Renal cortex interstitium (tissue), 11 donors: ENCODE measurements at regions not wholly inside any gene's neighbourhood (a gene's known extent, or its start where the extent isn't known, plus 50 kb on each side); places are given as distances from the start of the nearest gene placed in this dataset.

Source experiments
- DNase-seq, 11 donors: peaks; one replicate each; pipeline ENCODE4 v3.0.0-alpha.2; 2013; ENCODE audit warnings: low read depth in 9 of 11, low spot score in 4 of 11; ENCODE audit errors: extremely low read depth in 1 of 11

DNA sequence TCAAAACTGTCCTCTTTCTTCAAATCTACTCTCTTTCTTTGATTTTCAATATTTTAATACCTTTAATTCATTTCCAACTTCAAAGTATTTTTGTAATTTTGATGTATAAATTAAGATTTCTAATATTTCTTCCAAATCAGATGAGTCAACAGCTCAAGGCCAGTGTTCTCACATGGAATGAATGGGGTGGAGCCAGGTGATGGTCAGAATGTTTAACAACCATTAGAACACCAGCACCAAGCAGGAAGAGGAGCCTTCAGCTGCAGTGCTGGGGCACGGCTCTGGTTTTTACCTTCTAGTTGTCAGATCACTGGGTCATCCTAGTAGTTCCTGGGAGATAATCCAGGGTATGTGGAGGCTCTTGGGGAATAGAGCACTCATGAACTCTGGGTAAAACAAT, 494.5 kb upstream of the PDZRN3 start:
- no peak for DNase-seq

DNA sequence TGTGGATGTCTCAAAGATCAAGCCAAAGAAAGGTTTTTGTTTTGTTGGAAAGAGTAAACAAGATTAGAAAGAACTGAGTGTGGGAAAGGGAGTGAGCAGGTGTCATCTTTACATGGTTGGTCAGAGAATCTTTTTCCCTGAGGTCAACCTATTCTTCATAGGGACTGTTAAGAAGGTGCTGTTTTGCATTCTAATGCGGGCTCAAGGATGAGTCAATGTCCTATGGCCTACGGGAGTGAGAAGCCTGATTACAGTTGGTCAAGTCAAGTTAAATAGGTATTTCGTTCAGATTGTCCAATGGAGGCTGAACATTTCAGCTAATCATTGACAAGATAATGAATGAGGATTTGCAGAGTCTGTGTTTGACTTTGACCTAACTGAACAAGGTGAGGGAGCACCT, 491.2 kb upstream of the PDZRN3 start:
- DNase-seq, result no peak

DNA sequence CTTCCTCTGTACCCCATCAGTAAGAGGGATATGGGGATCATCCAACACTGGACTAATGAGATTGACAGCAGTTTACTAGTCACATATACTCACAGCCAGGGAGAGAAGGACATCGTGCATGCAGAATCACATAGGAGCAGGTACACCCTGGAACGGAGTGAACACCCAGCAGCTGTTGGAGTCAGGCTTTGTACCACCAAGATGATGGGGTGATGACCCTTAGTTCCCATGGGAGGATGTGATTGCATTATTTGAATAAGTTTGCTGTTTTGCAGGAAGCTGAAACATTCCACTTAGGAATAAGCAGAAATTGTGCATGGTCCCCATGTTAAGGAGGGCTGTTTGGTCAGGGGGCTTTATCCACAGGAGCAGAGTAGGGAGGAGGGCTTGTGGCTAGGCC, 482.7 kb upstream of the PDZRN3 start:
- DNase-seq, result no peak

DNA sequence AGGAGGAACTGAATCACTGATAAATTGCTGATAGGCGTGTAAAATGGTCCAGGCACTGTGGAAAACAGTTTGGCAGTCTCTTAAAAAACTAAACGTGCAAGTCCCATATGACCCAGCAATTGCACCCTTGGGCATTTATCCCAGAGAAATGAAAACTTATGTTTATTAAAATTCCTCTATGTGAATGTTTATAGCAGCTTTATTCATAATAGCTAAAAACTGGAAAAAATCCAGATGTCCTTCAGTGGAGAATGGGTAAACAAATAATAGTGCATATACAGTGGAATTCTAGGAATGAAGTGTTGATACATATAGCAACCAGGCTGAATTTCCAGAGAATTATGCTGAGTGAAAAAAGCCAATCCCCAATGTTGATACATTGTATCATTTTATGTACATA, 482.2 kb upstream of the PDZRN3 start:
- DNase-seq, result peak in 1 of 11 donors; percentile 46

DNA sequence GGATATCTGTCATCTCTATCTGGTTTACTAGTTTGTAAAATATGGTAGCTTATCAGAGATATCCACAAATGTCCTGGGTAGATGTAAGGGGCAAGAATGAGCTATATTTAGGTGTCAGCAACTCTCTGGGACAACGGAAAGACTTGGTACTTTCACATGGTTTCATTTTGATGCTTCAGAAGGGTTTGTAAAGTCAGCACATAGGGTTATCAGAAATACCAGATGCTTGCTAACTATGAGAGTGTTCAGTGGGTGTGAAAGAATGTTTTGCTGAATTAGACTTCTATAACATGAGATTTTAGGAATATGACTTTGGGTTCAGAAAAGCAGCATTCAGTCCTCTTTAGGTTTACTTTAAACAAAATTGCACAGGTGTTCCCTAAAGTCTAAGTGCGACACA, 466.5 kb upstream of the PDZRN3 start:
- DNase-seq, result no peak

DNA sequence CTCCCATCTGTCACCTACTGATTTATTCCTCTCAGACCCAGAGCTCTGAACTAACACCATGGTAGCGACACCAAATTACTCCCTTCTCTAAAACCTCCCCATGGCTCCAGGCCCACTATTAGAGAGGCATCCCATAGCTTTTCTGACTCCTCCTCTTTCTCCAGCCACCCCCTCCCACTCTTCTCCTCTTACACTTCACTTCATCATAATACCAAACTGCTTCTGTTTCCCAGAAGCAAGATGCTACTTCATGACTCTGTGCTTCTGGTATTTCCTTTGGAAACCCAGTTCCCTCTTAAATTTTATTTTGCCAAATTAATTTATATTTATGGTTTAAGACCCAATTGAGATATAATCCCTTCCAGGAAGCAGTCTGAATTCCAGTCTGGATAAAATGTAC, 465.1 kb upstream of the PDZRN3 start:
- DNase-seq, result peak in 4 of 11 donors; percentile 28 to 46 (median 36)

DNA sequence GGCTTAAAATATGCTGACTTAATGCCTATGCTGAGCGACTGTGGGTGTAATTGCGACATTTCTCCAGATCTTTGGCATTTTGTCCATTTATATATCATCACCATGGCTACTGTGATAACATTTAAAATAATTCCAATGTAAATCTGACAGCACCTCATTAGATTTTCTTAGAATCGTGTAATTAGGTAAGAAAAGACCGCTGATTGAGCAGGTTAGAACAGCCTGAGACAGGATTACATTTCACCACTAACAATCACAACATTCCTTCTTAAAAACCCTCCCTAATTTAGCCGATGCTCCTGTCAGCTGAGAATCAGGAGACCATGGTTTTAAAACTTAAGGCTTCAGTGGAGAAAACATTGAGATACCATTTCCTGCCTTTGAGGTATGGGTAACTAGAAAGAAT, 455.3 kb upstream of the PDZRN3 start:
- DNase-seq, result no peak

DNA sequence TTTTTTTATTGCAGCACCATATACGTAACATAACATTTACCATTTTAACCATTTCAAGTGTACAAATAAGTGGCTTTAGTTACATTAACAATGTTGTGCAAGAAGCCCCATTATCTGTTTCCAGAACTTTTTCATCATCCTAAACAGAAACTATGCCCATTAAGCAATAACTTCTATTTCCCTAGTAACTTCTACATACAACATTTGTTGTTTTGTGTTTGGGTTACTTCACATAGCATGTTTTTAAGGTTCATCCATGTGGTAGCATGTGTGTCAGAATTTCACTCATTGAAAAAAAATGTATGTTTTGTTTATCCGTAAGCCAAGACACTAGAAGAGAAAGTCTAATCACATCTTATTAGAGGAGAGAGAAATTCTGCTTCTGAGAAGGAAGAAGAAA, 450.5 kb upstream of the PDZRN3 start:
- DNase-seq, result no peak

DNA sequence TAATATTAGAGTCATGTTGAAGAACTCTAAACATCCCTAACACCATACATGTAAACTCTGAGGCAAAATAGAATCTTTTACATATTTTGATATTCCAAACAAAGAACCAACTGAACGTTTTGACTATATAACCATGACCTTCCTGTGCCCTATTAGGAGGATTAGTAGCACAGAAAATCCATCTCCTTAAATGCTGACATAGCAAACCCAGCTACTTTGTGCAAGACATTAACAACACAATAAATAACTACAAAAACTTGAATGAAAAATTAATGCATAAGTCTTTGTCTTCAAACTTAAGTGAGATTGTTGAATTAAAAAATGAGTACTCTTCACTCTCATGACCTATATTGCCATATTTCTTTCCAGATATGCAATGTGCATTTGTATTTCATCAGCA, 450.0 kb upstream of the PDZRN3 start:
- no peak for DNase-seq

DNA sequence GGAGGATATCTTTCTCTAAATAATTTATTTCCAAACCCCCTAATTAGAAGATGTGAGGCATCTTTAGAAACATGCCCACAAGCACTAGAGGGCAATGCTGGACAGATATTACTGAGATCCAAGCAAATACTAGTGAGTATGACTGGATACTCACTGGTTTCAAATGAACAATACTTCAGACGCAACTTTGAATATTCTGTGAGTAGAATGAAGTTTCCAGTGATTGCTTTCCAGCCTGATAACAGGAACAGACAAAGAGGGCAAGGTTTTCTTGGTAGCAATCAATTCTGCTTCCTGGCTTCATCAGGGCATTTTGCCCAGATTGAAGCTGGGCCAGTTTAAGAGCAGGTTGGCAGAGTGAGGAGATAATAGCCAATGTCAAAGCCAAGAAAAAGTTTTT, 442.6 kb upstream of the PDZRN3 start:
- DNase-seq, result no peak

DNA sequence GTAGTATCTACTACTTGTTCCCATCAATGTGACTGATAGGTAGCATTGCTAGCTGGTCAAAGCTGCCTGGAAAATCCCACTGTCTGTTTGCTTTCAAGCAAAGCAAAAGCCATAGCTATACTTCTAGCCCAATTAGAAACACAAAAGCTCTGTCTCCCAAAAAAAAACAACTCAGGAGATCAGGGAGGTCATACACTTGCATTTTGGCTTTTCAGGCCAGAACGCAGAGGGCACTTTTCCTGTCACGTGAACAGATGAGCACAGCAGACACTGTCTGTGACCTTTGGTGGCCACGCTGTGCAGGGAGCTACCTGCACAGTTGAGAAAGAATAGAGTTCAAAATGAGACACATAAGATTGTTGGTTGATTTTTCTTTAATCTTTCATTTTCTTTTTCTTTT, 441.7 kb upstream of the PDZRN3 start:
- DNase-seq, result no peak

DNA sequence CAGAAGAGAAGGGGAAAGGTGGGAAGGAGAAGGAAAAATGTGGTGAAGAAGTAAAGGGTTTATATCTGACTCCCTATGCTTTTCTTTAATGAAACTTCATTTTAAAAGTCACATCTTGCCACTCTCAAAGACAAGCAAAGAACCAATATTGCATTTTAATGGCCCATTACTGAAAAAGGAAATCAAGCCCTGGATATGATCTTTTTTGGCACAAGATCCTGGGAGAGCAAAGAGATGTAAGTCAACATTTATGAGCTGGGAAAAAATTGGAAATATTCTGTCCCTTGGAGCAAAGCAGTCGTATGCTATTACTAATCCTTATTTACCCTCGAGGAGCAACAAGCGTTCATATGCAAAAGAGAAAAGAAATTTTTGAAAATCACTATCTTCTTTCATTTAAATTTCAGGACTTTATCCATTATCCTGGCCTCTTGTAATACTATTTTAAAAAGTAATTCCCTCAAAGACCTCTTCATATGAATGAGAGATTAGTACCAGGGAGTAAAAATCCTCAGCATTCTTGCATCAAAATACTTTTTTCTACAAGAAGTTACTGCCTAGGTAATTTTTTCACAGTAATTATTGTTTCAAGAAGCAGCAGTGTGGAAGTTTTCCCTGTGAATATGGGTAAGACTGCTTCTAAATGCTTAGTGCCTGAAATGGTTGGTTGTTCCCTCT, 435.3 kb upstream of the PDZRN3 start:
- DNase-seq, result no peak

DNA sequence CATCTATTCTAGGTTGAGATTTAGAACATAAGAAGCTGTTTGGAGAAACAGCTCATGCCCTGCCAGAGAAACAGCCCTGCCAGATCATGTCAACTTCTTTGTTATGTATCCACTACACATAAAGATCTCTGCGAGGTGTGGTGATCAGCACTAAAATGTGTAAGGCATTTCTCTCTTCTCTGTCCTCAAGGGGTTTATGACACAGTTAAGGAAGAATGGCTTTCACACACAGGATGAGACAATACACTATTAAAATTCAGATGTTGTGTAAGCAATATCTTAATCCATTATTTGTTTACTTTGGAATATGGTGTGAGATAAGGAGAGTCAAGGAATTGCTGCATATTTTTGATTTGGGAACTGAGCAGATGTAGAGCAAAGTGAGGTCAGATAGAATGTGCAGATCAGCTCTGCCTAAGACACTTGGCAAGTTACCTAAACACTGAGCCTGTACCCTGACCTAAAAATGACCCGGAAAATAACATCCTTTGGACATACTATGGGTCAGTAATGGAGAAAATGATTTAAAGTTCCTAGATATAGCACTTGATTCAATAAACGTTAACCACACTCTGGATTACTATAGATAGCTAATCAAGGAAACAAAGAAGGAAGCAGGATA, 434.7 kb upstream of the PDZRN3 start:
- no peak for DNase-seq

DNA sequence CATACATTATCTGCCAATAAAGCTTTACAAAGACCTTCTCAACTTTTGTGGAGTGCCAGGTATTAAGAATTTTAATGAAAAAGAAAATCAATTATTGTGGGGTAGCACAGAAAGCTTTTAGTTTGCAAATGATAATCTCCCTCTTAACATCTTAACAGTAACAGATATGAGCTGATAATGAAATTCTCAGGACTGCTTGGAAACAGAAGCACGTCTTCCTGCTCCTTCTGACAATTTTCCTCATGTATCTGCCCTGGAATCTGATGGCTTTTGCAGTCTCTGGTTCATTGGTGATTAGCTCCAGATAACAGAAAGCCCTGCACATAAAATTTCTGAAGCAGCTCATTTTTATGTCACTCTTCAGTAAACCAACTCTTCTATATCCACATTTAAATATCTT, 432.4 kb upstream of the PDZRN3 start:
- no peak for DNase-seq

DNA sequence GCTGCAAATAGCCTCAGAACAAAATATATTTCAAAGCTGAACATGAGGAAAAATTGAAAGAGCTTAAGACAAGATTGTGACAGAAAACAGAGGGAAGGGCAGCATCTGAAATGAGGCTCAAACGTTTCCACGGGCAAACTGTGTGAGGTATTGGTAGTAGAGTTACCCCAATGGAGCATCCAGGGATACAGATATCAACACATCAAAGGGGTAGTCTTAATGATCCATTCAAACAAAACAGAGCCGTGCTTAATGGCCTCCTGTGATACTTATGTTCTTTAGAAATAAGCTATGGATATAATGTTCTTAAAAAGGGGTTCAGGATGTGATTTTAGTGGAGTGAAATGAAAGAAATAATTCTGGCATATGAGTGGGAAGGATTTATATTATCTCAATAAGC, 430.3 kb upstream of the PDZRN3 start:
- no peak for DNase-seq

DNA sequence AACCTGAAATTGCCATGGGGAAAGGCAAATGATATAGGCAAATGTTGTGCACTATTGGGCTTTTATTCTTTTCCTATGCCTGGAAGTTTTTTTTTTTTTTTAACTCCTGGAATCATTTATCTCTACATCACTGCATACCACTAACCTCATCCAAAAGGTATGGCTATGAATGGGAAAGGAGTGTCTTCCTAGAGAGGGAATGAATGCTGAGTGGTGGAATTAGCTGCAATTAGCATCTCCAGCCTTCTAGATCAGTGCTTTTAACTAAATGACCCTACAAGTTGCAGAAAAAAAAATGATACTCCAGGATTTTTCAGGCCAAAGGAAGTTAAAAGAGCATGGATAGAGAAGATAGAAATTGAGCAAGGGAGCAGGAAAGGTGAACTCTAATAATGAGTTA, 429.8 kb upstream of the PDZRN3 start:
- no peak for DNase-seq

DNA sequence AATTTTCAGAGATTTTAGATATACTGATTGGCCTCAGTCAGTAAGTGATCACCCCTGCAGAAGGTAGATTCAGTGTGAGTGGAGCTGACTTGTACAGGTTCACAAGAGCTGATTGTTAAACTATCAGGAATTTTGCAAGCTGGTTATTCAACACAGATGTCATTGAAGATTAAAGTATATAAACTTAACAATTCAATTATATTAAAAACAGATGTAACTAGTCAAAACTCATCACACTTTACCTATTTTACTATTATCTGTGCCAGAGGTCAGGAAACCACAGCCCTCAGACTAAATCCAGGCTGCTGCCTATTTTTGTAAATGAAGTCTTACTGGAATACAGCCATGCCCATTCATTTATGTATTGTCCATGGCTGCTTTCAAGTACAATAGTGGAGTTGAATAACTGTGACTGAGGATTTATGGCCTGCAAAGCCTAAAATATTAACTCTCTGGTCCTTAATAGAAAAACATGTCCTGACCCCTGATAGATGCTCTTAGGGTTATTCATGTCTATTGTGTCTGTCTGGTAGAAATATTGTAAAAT, 429.3 kb upstream of the PDZRN3 start:
- DNase-seq, result no peak

DNA sequence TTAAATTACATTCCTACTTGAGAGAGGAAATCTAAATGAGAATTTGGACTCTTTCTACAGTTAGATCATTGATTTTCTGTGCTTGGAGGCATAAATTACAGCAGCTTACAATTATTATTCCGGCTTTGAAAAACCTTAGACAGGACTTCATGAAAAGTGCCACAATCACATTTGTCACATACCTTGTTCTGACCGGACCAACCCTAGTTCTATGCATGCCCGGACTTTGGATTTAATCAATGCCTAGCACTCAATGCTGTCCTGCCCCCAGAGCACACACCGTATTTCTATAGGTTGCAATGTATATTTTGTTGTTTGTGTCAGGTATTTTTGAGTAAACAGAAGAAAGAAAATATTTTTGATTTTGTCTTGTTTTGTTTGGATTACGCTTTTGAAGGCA, 424.7 kb upstream of the PDZRN3 start:
- no peak for DNase-seq

DNA sequence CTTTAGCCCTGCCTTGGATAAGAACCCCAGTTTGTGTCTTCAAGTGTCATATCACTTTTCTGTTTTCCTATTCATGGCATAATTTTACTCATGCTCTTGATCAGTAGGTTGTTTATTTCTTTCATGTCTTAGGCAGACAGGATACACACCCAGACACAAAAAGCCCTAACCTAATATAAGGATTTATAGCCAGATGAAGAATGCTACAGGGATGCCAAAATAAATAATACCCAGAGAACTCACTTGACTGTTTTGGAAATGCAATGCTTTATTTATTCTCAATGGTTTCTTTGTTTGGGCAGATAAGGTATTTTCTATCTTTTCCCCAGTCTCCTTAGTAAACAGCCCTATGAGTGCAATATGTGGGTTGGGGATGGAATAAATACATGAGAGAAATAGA, 424.0 kb upstream of the PDZRN3 start:
- DNase-seq, result peak in 1 of 11 donors; percentile 17

DNA sequence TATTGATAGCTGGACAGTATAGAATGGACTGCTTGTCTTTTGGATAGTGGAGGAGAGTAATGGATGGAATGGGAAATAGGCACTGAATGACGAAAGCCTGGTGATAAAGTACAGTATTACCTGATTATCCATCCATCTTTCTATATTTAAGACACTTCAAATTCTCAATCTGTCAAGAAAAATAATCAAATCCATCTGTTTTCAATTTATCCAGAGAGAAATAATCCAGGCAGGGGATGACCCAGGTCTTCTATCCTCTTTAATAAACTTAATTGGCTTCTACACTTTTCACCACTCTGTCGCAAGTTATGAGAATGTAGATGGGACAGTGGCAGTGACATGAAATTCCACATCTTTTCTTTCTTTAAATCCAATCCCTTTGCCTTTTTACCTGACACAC, 420.3 kb upstream of the PDZRN3 start:
- no peak for DNase-seq

DNA sequence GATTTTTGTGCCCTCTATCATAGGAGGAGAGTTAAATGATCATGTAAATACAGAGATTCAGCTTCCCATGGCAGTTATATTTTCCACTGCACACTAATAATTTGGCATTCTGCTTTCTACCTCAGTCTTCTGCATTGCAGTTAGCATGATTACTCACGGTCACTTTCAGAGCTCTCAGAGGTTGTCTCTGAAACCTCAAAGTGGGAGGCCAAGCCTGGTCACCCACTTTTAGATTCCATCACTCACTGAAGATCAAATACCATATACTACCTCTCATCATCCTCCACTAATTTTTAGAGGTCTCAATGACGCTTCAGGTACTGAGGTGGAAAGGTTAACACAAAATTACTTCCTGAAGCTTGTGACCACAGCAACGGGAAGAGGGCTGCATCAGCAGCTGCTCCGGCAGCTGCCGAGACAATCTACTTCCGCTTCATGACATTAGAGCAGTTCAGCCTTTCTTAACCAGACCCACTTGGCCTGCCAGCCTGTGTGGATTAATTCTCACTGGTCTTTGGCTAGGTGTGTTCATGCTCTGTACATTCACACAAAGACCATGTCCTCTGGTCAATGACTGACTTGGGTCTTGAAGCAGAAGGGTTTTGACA, 416.4 kb upstream of the PDZRN3 start:
- DNase-seq, result no peak
